Left renal pelvis (tissue), 4 donors: ENCODE measurements at regions not wholly inside any gene's neighbourhood (a gene's known extent, or its start where the extent isn't known, plus 50 kb on each side); places are given as distances from the start of the nearest gene placed in this dataset.
"Not testable (repeated sequence)": the region's sequence is repeated elsewhere in the genome, so short reads cannot be mapped to it uniquely, and the experiment has no call there.

Experiments
- DNase-seq, 4 donors: peaks; one replicate each; pipeline ENCODE4 v3.0.0-alpha.2; 2013; ENCODE audit warnings: low read depth in 4 of 4, low spot score in 3 of 4

DNA sequence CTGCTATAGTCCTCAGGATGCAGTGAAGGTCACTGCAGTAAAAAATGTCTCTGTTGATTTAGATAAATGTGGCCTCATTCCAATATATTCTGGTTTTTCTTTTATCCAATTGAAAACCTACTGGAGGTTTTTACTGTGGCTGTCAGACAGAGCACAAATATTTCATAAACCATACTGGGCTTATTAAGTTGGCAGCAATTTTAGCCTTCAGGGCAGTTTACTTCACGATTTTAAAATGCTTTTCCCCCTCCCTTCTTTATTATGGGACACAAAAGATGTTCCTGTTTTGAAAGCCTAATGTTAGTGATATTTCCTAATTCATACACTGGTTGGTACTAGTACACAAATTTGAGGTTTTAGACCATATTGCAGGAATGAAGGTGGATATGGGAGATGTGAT, 939.4 kb downstream of the C4orf33 start:
- DNase-seq = no peak

DNA sequence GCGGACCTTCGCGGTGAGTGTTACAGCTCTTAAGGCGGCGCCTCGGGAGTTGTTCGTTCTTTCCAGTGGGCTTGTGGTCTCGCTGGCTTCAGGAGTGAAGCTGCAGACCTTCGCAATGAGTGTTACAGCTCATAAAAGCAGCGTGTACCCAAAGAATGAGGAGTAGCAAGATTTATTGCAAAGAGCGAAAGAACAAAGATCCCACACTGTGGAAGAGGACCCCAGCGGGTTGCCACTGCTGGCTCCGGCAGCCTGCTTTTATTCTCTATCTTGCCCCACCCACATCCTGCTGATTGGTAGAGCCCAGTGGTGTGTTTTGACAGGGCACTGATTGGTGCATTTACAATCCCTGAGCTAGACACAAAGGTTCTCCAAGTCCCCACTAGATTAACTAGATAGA, 941.9 kb downstream of the C4orf33 start:
- not testable (repeated sequence) for DNase-seq

DNA sequence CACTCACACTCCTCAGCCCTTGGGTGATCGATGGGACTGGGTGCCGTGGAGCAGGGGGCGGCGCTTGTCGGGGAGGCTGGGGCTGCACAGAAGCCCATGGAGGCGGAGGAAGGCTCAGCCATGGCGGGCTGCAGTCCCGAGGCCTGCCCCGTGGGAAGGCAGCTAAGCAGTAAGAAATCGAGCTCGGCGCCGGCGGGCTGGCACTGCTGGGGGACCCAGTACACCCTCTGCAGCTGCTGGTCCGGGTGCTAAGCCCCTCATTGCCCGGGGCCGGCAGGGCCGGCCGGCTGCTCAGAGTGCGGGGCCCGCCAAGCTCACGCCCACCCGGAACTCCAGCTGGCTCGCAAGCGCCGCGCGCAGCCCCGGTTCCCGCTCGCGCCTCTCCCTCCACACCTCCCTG, 942.6 kb downstream of the C4orf33 start:
- not testable (repeated sequence) for DNase-seq

GRCh38 chr4:130043732-130044160, 947.8 kb downstream of the C4orf33 start:
- no peak for DNase-seq

DNA sequence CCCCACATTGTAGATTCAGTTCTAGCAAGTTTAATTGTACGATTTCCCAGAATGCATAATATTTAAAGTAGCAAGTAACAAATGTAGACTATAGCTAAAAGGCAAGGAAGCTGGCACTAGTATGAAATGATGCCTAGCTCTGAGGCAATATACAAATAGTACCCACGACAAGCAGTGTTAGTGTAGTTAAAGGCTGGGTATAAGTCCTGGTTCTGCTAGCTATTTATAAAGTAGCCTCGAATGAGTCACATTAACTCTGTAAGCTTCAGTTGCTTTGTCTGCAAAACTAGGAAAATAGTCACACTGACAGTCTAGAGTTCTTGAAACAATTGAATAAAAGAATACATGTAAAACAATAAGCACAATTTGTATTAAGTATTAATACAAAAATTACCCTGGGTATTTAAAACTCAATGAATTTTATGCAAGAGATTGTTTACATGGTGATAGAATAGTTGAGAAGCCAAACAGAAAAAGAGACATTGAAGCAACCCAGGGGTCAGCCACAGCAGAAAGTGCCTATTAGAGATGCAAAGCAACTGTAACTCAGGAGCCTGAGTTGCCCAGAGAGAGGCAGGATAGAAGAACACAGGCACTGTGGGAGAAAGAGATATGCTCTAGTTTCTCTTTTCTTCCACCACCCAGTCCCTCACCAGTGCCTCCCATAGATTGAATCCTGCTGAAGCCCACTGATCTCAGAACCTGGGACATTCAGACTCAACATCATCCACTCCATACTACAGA, 949.0 kb downstream of the C4orf33 start:
- DNase-seq = no peak

- no peak for DNase-seq
Measured at GRCh38 chr4:130053723-130054122, 957.8 kb downstream of the C4orf33 start.

DNA sequence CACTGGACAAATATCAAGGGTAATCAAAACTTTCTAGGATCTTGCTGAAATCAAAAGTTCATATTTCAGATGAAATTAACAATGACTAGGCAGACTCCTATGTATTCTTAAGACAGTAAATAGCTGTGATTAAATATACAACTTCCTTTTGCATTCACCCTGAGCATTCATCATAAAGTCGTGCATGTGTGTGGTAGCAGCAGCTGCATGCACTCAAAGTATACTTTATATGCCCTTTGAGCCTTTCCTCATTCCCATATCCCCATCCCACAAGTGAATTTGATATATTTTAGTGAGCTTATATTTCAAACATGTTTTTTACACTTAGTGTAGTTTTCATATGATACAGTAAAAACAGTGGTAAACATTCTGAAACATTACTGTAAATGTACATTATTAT, 959.0 kb downstream of the C4orf33 start:
- DNase-seq = peak in 1 of 4 donors; percentile 9

DNA sequence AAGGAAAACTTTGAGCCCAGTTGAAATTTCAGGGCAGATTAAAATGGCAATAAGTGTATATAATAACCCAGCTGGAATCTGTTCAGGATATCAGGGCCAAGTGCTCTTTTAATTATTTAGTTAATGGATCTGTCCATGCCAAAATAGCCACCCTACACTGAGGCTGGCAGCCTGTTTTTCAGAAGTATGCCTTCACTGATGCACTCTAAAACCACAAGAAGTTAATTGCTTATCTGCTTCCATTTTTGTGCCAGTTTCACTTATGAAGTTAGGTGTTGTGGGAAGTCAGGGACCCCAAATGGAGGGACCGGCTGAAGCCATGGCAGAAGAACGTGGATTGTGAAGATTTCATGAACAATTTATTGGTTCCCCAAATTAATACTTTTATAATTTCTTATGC, 960.3 kb downstream of the C4orf33 start:
- no peak for DNase-seq

- no peak for DNase-seq
Measured at GRCh38 chr4:130064471-130064870, 968.5 kb downstream of the C4orf33 start.

DNA sequence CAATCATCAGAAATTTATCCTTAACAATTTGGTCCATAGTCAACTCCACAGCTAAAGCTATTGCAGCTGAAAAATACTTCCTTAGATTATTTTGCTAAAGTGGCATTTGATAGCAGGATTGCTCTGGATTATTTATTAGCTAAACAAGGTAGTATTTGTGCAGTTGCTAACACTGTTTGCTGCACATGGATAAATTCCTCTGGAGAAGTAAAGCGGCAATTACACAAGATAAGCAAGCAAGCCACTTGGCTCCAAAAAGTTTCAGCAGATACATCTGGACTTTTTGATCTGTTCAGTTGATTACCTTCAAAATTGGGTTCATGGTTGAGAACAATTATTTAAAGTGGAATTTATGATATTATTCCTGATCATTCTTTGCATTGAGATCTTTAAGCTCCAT, 971.5 kb downstream of the C4orf33 start:
- no peak for DNase-seq

- no peak for DNase-seq
Measured at GRCh38 chr4:130068072-130068471, 972.1 kb downstream of the C4orf33 start.

- DNase-seq = no peak
Measured at GRCh38 chr4:130071746-130072145, 975.8 kb downstream of the C4orf33 start.

GRCh38 chr4:130073145-130073790, 977.3 kb downstream of the C4orf33 start:
- no peak for DNase-seq

DNA sequence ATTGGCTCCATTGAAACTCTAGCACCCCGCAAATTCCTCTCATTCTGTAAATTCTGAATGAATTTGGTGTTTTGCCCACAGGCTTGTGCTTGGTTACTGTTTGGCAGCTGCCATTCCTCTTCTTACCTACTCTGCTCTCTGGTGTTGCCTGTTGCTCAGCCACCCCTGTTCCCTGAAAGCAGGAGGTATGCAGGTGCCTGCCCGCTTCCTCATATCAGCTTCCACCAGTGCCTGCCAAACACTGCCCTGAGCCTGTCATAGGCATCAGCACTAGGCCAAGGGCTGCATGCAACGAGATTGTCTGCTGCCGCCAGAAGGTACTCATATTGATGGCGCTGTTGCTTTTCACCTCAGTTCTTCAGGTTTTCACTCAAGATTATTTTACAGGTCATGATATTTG, 978.1 kb downstream of the C4orf33 start:
- no peak for DNase-seq

DNA sequence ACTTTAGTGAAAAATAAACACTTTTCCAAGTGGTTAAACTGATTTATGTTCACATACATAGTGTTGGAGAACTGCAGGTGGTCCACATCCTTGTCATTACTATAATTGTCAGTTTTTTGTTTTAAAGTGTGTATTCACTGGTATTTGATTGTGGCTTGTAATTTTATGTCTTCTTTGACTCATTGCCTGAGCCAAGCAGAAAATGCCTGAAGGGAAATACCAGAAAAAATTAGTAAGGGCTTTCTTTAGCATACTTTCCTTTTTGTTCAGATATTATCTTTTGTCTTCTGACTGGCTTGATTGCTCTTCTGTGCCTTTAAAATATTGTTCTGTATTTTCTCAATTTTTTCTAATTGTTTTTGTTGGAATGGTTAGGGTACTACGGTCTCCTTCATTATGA, 981.3 kb downstream of the C4orf33 start:
- no peak for DNase-seq

- DNase-seq = not testable (repeated sequence)
Measured at GRCh38 chr4:130079027-130079426, 983.1 kb downstream of the C4orf33 start.

- DNase-seq = no peak
Measured at GRCh38 chr4:130080872-130081451, 985.0 kb downstream of the C4orf33 start.

GRCh38 chr4:130090427-130090826, 994.5 kb downstream of the C4orf33 start:
- DNase-seq = no peak

- no peak for DNase-seq
Measured at GRCh38 chr4:130092187-130093015, 996.4 kb downstream of the C4orf33 start.

DNA sequence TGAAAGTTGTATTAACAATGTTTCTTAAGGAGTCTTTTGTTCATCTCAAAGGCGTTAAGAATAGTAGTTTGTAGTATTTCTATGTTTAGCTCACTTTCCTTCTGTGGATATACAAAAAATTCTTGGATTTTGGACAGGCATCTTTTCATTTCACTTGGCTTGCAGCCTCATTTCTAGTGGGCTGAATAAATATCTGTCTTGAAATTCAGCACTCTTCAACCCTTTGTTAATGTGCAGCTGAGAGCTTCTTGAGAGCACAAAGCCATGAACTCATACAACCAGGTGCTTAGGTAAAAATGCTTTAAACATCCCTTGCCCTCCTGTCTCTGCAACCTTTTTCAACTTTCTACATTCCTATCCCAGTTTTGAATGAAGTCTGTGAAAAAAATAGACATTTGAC, 1003.2 kb downstream of the C4orf33 start:
- no peak for DNase-seq

DNA sequence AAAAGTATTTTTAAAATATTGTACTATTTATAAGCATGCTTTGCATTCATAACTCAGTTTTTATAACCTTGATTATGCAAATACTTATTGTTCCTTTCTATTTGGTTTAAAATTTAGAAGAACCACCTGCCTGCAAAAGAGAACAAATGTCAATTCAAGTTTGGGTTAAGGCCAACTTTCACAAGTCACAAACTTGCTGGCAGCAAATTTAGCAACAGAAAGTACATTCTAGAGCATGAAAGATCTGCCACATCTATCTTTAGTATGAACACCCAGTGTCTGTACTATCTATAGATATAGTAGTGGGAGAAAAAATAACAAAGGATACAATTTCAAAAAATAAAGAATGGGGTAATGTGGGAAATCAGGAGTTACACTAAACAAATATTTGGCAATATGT, 1014.2 kb downstream of the C4orf33 start:
- DNase-seq = no peak
